ENCODE measurements at regions not wholly inside any gene's neighbourhood (a gene's known extent, or its start where the extent isn't known, plus 50 kb on each side); places are given as distances from the start of the nearest gene placed in this dataset.

DNA sequence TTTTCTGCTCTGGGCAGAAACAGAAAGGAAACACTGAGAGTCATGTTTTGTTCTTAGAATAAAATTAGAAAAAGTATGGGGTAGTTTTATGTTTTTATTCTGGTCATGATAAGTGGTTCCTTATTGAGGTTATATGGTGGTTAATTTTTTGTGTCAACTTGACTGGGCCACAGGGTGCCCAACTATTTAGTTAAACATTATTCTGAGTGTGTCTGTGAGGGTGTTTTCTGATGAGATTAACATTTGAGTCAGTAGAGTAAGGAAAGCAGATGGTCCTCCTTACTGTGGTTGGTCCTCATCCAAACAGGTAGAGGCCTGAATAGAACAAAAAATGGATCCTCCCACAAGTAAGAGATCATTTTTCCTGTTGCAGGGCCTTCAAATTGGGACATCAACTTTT lies 98.9 kb downstream of the C3orf38 start:
- TF ChIP-seq, protein P1, sequence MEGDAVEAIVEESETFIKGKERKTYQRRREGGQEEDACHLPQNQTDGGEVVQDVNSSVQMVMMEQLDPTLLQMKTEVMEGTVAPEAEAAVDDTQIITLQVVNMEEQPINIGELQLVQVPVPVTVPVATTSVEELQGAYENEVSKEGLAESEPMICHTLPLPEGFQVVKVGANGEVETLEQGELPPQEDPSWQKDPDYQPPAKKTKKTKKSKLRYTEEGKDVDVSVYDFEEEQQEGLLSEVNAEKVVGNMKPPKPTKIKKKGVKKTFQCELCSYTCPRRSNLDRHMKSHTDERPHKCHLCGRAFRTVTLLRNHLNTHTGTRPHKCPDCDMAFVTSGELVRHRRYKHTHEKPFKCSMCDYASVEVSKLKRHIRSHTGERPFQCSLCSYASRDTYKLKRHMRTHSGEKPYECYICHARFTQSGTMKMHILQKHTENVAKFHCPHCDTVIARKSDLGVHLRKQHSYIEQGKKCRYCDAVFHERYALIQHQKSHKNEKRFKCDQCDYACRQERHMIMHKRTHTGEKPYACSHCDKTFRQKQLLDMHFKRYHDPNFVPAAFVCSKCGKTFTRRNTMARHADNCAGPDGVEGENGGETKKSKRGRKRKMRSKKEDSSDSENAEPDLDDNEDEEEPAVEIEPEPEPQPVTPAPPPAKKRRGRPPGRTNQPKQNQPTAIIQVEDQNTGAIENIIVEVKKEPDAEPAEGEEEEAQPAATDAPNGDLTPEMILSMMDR (IDR thresholded peaks at IDR 0.05): no peak
- TF ChIP-seq POLR2A (IDR thresholded peaks at IDR 0.05): no peak
